ENCODE measurements at regions not wholly inside any gene's neighbourhood (a gene's known extent, or its start where the extent isn't known, plus 50 kb on each side); places are given as distances from the start of the nearest gene placed in this dataset.
A peak's percentile ranks its signal among the peaks of the same experiment; 100 is the strongest.
"Not testable (repeated sequence)": the region's sequence is repeated elsewhere in the genome, so short reads cannot be mapped to it uniquely, and the experiment has no call there.

- DNase-seq (ENCODE audit: low read depth) = no peak
Observed at GRCh38 chr6:71199736-71200135, 88.9 kb upstream of the OGFRL1 start.

DNA sequence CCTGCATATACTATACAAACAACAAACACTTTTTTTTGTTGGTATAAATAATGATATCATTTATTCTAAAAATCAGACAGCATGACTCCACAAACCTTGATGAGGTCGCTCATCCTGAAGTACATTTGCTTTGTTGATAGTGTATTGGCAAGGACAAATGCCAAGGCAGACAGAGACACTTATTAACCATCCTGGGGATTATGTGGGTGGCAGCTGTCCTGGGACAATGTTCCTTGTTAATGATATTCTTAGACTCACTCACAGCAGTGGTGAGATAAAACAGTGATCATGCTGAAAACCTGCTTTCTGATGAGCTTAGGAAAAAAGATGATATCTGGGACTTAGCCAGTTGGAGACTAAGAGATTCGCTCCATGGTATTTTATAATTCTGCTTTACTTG lies 85.4 kb upstream of the OGFRL1 start:
- no peak for DNase-seq (ENCODE audit: low read depth)

DNA sequence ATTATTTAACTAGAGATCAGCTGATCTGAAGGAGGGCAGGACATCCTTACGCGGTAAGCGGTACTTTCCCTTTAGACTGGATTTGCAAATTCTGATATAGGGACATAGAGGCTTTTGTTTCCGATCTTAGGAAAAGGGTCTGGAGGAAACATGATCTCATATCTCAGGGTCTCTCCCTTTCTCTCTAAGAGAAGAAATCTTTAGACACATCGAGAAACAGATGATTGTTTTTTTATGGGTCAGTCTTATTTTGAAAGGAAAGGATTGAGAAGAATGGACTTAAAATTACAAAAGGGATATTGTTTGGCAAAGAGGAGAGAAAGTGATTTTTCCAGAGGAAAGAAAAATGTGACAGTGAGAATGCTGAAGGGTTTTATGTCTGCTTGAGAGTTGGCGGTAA lies 83.9 kb upstream of the OGFRL1 start:
- peak; percentile 30 for DNase-seq (ENCODE audit: low read depth)

- DNase-seq (ENCODE audit: low read depth) = peak; percentile 59
Observed at GRCh38 chr6:71205336-71205956, 83.2 kb upstream of the OGFRL1 start.

DNA sequence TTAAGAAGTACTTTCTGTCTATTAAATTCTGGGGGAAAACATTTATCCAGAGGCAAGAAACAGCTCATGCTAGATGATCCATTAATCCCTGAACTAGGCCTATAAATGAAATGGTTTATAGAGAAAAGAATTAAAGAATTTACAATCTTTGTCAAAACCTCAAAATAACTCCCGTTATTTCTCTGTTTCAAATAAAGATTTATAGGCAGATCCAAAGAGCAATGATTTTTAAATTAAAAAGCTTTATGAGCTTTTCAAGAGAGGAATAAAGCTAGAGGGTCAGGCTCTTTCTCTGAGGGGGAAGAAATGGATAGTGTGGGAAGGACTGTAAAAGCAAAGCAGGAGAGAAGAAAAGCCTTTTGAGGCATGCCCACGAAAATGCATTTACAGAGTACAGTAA lies 82.5 kb upstream of the OGFRL1 start:
- no peak for DNase-seq (ENCODE audit: low read depth)

- no peak for DNase-seq (ENCODE audit: low read depth)
Observed at GRCh38 chr6:71209206-71209605, 79.4 kb upstream of the OGFRL1 start.

GRCh38 chr6:71209626-71210025 lies 79.0 kb upstream of the OGFRL1 start:
- DNase-seq (ENCODE audit: low read depth) = no peak

- DNase-seq (ENCODE audit: low read depth) = no peak
Observed at GRCh38 chr6:71211799-71212198, 76.8 kb upstream of the OGFRL1 start.

DNA sequence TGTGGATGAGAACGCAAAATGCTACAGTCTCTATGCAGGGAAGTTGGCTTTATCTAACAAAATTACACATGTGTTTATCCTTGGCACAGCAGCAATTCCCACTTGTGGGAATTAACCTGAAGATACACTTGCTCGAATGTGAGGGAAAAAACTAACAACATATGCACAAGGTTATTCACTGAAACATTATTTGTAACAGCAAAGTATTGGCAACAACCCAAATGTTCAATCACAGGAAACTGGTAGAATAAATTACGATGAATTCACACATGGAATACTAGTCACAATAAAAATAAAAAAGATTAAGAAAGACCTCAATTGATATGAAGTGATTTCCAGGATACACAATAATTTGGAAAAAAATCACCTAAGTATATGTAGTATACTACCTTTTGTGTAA lies 68.1 kb upstream of the OGFRL1 start:
- DNase-seq (ENCODE audit: low read depth) = no peak

GRCh38 chr6:71222671-71223070 lies 65.9 kb upstream of the OGFRL1 start:
- DNase-seq (ENCODE audit: low read depth) = no peak

DNA sequence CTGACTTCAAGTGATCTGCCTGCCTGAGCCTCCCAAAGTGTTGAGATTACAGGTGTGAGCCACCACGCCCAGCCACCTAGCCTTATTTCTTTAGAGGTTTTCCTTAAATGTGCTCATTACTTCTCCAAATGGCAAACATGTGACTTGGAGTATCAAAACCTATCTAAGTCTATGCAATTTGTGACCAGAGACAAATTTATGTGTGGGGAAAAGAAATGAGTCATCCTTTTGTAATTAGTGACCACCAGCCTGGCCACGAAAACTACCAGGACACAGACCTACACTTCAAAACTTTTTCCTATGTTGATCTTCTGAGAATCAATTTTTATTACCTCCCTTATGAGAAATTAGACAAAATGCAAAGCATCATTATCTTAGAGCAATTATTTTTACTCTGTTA lies 64.6 kb upstream of the OGFRL1 start:
- peak; percentile 56 for DNase-seq (ENCODE audit: low read depth)

DNA sequence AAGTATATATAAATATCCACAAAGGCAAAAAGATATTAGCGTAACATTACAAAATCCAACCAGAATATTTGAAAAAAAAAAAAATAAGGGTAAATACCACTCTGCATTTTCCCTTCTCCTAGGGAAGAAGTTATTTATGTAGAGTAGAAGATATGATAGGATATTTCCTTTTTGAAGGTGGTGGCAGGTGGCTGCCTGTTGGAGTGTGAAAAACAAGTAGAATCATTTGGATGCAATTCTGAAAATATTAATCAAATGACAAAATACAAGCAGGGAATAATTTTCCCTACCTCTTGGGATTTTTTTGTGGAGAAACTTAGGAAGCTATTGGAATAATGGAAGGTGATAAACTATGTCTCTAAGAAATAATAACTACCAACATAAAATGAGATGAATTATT lies 62.5 kb upstream of the OGFRL1 start:
- no peak for DNase-seq (ENCODE audit: low read depth)

GRCh38 chr6:71228461-71229041 lies 60.1 kb upstream of the OGFRL1 start:
- peak; percentile 68 for DNase-seq (ENCODE audit: low read depth)

DNA sequence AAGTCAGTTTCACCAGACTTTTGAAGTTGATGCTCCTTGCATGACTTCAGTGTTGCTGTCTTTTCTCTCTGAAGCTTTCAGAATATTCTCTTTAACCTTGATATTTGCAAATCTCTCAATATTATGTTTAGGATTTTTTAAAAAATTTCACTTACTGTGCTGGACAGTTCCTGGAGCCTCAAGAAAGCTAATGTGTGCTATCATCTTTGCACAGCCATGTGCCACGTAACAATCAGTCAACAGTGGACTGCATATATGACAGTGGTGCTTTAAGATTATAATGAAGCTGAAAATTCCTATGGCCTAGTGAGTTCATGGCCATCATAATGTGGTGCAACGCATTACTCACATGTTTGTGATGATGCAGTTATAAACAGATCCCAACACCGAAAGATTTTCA lies 59.1 kb upstream of the OGFRL1 start:
- DNase-seq (ENCODE audit: low read depth) = no peak

DNA sequence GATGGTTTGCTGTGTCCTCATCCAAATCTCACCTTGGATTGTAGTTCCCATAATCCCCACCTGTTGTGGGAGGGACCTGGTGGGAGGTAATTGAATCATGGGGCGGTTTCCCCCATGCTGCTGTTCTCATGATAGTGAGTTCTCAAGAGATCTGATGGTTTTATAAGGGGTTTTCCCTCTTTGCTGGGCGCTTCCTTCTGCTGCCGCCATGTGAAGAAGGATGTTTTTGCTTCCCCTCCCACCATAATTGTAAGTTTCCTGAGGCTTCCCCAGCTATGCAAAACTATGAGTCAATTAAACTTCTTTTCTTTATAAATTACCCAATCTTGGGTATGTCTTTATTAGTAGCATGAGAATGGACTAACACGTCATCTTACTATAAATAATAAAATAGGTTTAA lies 55.7 kb upstream of the OGFRL1 start:
- not testable (repeated sequence) for DNase-seq (ENCODE audit: low read depth)

DNA sequence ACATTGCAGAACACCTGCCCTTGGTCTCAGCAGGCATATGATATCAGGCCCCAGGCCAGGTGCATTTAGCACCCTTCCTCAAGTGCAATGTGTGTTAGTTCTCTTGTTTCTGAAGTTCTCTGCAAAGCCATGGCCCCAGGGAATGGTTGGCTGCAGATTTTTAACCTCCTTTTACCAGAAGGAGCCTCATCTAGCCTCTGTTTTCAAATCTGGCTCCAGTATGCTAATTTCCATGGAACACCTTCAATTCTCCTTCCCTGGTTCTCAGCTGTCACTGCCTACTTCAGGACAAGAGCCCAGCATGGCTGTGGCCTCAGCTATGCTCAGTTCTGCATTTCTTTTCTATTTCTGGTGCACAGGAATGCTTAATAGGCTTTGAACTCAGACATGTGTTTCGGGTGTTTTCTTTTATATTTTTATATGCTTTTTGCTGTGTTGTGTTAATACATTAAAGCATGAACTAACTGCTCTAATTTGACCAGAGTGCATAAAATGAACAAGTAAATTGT lies 51.6 kb upstream of the OGFRL1 start:
- DNase-seq (ENCODE audit: low read depth) = no peak

DNA sequence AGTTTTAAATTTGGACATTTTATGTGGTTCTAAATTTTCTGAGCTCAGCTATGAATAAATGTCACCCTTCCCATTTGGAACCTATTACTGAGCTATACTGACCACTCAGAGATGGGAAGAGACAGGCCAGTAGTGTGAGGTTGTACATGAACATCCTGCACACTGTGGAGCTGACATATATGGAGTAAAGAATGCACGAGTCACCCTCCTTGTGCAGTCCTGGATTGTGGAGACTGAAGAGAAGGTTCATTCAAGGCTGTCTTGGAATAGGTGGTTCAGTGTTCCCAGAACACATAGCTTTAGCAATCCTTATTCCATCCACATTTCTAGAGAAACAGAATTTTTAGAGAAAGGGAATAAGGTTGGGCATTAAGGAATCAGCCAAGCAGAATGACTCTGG lies 50.3 kb upstream of the OGFRL1 start:
- peak; percentile 17 for DNase-seq (ENCODE audit: low read depth)

Data from RPMI7951 (cell line).